SK-N-SH treated with all-trans-retinoic acid at 6 μM for 48 hours (cell line): ENCODE measurements at regions not wholly inside any gene's neighbourhood (a gene's known extent, or its start where the extent isn't known, plus 50 kb on each side); places are given as distances from the start of the nearest gene placed in this dataset.

Source experiments
- ATAC-seq: fragments of 200-7000 bp; cut with Tn5 transposase; 3 replicates; pipeline ENCODE4 v1.9.1; 2020; ENCODE audit warnings: mild to moderate bottlenecking, moderate library complexity
- TOX ChIP-seq: fragments of 250-450 bp; sonication (Bioruptor Pico); IDR thresholded peaks from 2 replicates; pipeline ENCODE4 v1.8.0; 2021; ENCODE audit warnings: mild to moderate bottlenecking, moderate library complexity, borderline replicate concordance
- ZC3H10 ChIP-seq: fragments of 250-450 bp; sonication (Bioruptor Pico); IDR thresholded peaks from 2 replicates; pipeline ENCODE4 v1.5.1; 2021; ENCODE audit warnings: mild to moderate bottlenecking, moderate library complexity
- ZNF565 ChIP-seq: fragments of 450-650 bp; formaldehyde crosslinking; conservative IDR thresholded peaks from 2 replicates; pipeline ENCODE4 v1.5.0; 2020; ENCODE audit warnings: low read depth, mild to moderate bottlenecking, moderate library complexity

- ATAC-seq = peak; percentile 82
- peak; percentile 20; the same call in 1 of the 2 replicates for TF ChIP-seq TOX
- TF ChIP-seq ZNF565 = no peak
- TF ChIP-seq ZC3H10 = peak; percentile 41; the same call in 1 of the 2 replicates
Measured at GRCh38 chr1:170881268-170882265, 53.8 kb upstream of the MROH9 start.
